Cerebellar nuclear complex (tissue), 1 donor: ENCODE measurements at regions not wholly inside any gene's neighbourhood (a gene's known extent, or its start where the extent isn't known, plus 50 kb on each side); places are given as distances from the start of the nearest gene placed in this dataset.
"Not testable (repeated sequence)": the region's sequence is repeated elsewhere in the genome, so short reads cannot be mapped to it uniquely, and the experiment has no call there.

Source experiments
- DNase-seq, 2 experiments: peaks; one replicate each; lab custom pipeline; 2025; lab: John Stamatoyannopoulos, UW

GRCh38 chr7:36037121-36037662 is 115.9 kb upstream of the EEPD1 start:
- no peak for DNase-seq

- DNase-seq = no peak
Observed at GRCh38 chr7:36038063-36038721, 114.9 kb upstream of the EEPD1 start.

- no peak for DNase-seq
Observed at GRCh38 chr7:36039243-36039642, 113.8 kb upstream of the EEPD1 start.

GRCh38 chr7:36039671-36040070 is 113.4 kb upstream of the EEPD1 start:
- DNase-seq = no peak

GRCh38 chr7:36040679-36041078 is 112.4 kb upstream of the EEPD1 start:
- no peak for DNase-seq

GRCh38 chr7:36044101-36044892 is 108.8 kb upstream of the EEPD1 start:
- DNase-seq = no peak

GRCh38 chr7:36045326-36045725 is 107.7 kb upstream of the EEPD1 start:
- no peak for DNase-seq

GRCh38 chr7:36045830-36046341 is 107.2 kb upstream of the EEPD1 start:
- no peak for DNase-seq

- DNase-seq = no peak
Observed at GRCh38 chr7:36047091-36047658, 105.9 kb upstream of the EEPD1 start.

- DNase-seq = no peak
Observed at GRCh38 chr7:36048141-36048901, 104.7 kb upstream of the EEPD1 start.

- DNase-seq = no peak
Observed at GRCh38 chr7:36048902-36049240, 104.2 kb upstream of the EEPD1 start.

- DNase-seq = no peak
Observed at GRCh38 chr7:36051501-36051900, 101.6 kb upstream of the EEPD1 start.

- no peak for DNase-seq
Observed at GRCh38 chr7:36053589-36053988, 99.5 kb upstream of the EEPD1 start.

GRCh38 chr7:36054637-36055036 is 98.4 kb upstream of the EEPD1 start:
- no peak for DNase-seq

- no peak for DNase-seq
Observed at GRCh38 chr7:36055207-36055606, 97.8 kb upstream of the EEPD1 start.

GRCh38 chr7:36057323-36057722 is 95.7 kb upstream of the EEPD1 start:
- no peak for DNase-seq

- DNase-seq = no peak
Observed at GRCh38 chr7:36058020-36058592, 94.9 kb upstream of the EEPD1 start.

GRCh38 chr7:36060388-36060787 is 92.7 kb upstream of the EEPD1 start:
- not testable (repeated sequence) for DNase-seq

- no peak for DNase-seq
Observed at GRCh38 chr7:36062154-36062815, 90.8 kb upstream of the EEPD1 start.

GRCh38 chr7:36064676-36065075 is 88.4 kb upstream of the EEPD1 start:
- no peak for DNase-seq
